Activated CD4-positive, alpha-beta T cell treated with anti-CD3 and anti-CD28 coated beads for 36 hours (primary cell): ENCODE measurements at regions not wholly inside any gene's neighbourhood (a gene's known extent, or its start where the extent isn't known, plus 50 kb on each side); places are given as distances from the start of the nearest gene placed in this dataset.

Source experiments
- ATAC-seq: fragments of 200-7000 bp; cut with Tn5 transposase; one replicate; pipeline ENCODE4 v1.10.0; 2021; ENCODE audit warnings: mild to moderate bottlenecking, moderate library complexity
- CTCF ChIA-PET: fragments of 350-600 bp; sonication (Branson Sonifier 250); formaldehyde crosslinking; loops from one replicate; lab custom pipeline; 2021; ENCODE audit warnings: antibody characterized with exemption; lab: Charles Lee
- POLR2A ChIA-PET: fragments of 350-600 bp; sonication (Branson Sonifier 250); formaldehyde crosslinking; loops from one replicate; lab custom pipeline; 2021; ENCODE audit warnings: antibody characterized with exemption, inconsistent platforms; lab: Charles Lee
- DNase-seq: peaks from one replicate; pipeline ENCODE4 v3.0.0-alpha.2; 2020
- H3K27ac Mint-ChIP-seq: one replicate; pipeline ENCODE4 v1.8.0; 2021; ENCODE audit warnings: mixed read lengths
- H3K27me3 Mint-ChIP-seq: one replicate; pipeline ENCODE4 v1.8.0; 2021; ENCODE audit warnings: mixed read lengths
- H3K36me3 Mint-ChIP-seq: one replicate; pipeline ENCODE4 v1.8.0; 2021; ENCODE audit warnings: low read depth, mixed read lengths
- H3K4me1 Mint-ChIP-seq: one replicate; pipeline ENCODE4 v1.8.0; 2021; ENCODE audit warnings: mixed read lengths
- H3K4me3 Mint-ChIP-seq: one replicate; pipeline ENCODE4 v1.8.0; 2021; ENCODE audit warnings: mild to moderate bottlenecking, moderate library complexity, mixed read lengths
- H3K9me3 Mint-ChIP-seq: one replicate; pipeline ENCODE4 v1.8.0; 2021; ENCODE audit warnings: low read depth, mixed read lengths
- intact Hi-C, 2 experiments: fragments of 100-400 bp; cut with DNase I in 1 of 2; cut with micrococcal nuclease in 1 of 2; formaldehyde crosslinking; loops; one replicate each; pipeline versions ENCODE4 v1.14.2 to v1.15.1; 2022 to 2024; cut with DNase I, micrococcal nuclease

DNA sequence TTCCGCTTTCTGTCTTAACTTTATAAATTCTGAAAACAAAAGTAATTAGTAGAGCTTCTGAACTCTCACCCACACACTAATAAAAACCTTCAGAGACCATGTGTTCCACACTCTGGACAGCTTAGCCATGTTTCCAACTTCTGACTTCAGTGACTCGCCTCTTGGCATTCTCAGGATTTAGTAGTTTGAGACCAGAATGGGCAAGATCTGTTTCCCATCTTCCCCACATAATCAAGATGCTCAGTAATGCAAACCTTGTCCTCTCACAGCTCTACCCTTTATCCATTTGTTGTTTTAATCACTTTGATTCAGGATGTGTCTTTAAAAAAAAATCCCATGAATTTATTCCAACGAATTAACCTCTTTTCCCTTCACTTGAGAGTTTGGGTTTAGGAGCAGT, 166.6 kb upstream of the SLC24A5 start:
- DNase-seq (no peak), ATAC-seq (no peak)
- Mint-ChIP-seq H3K4me3 (no peak overlapping the region), H3K36me3 (no peaks in the 10 kb centered on the region), H3K27me3 (peaks cover 4% of the 10 kb centered on the region), H3K4me1 (no peaks in the 10 kb centered on the region), H3K9me3 (no peaks in the 10 kb centered on the region), H3K27ac (no peak overlapping the region)
- ChIA-PET CTCF (interaction anchor here (0.6 to 0.7 kb wide), 2 partner anchors 33 to 111 kb away, joined by 3 read pairs; no protein-coding TSS in a partner anchor), POLR2A (no interaction called here)
- intact Hi-C loops: no loop called here

DNA sequence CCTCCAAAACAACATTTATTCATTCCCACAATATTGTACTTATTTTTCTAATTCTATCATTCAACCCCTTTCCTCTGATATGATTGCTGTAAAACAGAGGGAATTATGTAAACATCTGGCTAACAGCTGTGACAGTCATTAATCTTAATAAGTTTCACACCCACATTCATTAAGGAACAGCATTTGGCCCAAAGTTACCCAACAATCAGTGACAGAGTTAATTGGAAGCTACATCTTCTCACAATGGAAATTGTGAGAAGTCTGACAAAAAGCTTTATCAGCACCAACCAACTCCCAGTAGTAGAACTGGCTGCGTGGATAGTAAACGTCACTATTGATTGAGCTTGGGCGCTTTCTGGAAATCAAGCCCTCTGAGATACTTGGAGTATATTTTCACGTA, 165.8 kb upstream of the SLC24A5 start:
- POLR2A ChIA-PET: no interaction called here
- H3K4me3 Mint-ChIP-seq: no peak overlapping the region
- H3K27me3 Mint-ChIP-seq: peaks cover 8% of the 10 kb centered on the region
- H3K9me3 Mint-ChIP-seq: no peaks in the 10 kb centered on the region
- H3K36me3 Mint-ChIP-seq: no peaks in the 10 kb centered on the region
- H3K4me1 Mint-ChIP-seq: no peaks in the 10 kb centered on the region
- H3K27ac Mint-ChIP-seq: no peak overlapping the region
- ATAC-seq (no peak), DNase-seq (no peak)
- intact Hi-C loops: no loop called here
- CTCF ChIA-PET: no interaction called here

DNA sequence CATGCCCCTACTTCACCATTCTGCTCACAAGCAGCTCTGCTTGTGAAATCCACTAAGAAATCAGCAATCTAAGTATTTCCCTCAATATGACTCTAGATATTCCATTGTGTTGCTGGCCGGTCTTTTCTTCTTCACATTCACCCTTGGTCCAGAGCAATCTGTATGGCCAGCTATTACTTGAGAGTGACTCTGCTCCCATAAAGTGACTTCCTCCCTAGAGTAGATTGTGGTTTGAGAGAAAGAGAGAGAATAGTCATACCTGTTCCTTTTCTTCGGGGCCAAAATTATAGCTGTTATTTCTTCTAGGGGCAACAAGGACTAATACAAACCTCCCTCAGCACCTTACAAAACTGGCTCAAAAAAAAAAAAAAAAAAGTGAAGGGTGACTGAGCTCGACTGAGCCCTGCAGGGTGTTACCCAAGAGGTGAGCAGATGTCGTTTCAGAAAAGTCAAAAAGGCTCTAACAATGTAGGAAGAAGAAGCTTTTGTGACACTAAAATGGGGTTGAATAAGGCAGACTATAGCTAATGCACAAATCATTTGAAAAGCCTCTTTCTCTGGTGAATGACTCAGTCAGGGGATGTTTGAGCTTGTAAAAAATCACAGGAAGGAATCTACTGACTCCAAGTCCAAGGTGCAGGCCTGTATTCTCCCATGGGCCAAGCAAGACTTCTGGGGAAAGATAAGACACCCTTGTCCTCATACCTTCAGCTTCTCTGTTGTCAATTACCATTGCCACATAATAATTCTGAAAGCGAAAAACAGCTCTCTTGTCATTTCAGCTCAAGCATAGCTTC, 161.0 kb upstream of the SLC24A5 start:
- DNase-seq: no peak
- intact Hi-C loops: no loop called here
- Mint-ChIP-seq H3K27ac (no peak overlapping the region), H3K4me3 (no peak overlapping the region), H3K36me3 (no peaks in the 10 kb centered on the region), H3K27me3 (peaks cover 19% of the 10 kb centered on the region), H3K4me1 (peaks cover 12% of the 10 kb centered on the region), H3K9me3 (no peaks in the 10 kb centered on the region)
- CTCF ChIA-PET: no interaction called here
- POLR2A ChIA-PET: no interaction called here
- no peak for ATAC-seq

DNA sequence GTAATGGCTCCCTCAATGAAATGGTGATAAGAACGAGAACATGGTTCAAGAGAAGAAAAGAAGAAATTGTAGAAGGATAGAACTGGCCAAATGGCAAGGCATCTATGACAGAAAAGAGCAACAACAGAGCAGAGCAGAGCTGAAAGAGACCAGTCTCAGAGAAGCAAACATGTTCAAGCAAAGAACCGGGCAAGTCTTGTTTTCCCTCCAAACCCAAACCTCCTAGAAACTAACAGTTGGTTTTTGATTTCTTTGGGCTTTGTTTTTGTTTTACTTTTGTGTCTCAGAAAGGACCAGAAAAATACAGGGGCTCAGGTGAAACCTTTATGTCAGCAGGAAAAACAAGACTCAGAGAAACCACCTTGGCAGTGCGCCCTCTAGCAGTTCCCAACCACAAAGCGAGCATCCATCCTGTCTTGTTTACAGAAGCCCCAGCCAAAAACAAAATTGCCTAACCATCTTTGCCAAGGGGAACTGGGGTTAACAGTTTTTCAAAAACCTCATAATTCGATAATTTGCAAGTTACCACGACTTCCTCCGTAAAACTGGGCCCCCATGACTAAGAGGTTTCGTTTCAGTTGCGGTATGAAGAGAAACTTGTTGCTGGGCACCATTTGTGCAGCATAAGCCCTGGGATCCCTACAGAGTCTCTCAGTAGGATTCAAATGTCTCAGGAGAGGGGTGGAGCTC, 159.2 kb upstream of the SLC24A5 start:
- intact Hi-C loops: no loop called here
- H3K27ac Mint-ChIP-seq: no peak overlapping the region
- H3K36me3 Mint-ChIP-seq: no peaks in the 10 kb centered on the region
- H3K4me3 Mint-ChIP-seq: no peak overlapping the region
- CTCF ChIA-PET: no interaction called here
- DNase-seq (peak; percentile 35), ATAC-seq (peak; percentile 65)
- no peaks in the 10 kb centered on the region for H3K9me3 Mint-ChIP-seq
- POLR2A ChIA-PET: no interaction called here
- H3K27me3 Mint-ChIP-seq: peaks cover 22% of the 10 kb centered on the region
- H3K4me1 Mint-ChIP-seq: peaks cover 12% of the 10 kb centered on the region

DNA sequence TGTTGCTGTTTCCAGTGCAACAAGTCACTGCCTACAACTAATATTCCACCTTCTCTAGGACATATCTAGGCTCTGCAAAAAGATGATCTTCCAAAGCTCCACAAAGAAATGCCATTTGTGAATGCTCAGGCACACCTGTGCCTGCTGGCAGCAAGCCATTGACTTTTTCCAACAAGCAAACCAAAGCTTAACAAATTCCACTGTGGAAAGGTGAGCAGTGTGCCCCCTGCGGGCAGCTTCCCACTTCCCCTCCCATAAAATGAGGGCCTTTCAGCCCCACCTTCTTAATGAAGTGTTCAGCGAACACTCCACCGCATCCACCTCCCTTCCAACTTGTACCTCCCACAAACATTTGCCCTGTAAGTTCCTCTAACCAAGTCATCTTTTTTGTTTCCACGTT, 157.5 kb upstream of the SLC24A5 start:
- peaks cover 12% of the 10 kb centered on the region for H3K4me1 Mint-ChIP-seq
- no peak overlapping the region for H3K4me3 Mint-ChIP-seq
- POLR2A ChIA-PET: no interaction called here
- H3K36me3 Mint-ChIP-seq: no peaks in the 10 kb centered on the region
- DNase-seq (no peak), ATAC-seq (no peak)
- intact Hi-C loops: no loop called here
- H3K9me3 Mint-ChIP-seq: no peaks in the 10 kb centered on the region
- H3K27ac Mint-ChIP-seq: no peak overlapping the region
- CTCF ChIA-PET: no interaction called here
- peaks cover 22% of the 10 kb centered on the region for H3K27me3 Mint-ChIP-seq

DNA sequence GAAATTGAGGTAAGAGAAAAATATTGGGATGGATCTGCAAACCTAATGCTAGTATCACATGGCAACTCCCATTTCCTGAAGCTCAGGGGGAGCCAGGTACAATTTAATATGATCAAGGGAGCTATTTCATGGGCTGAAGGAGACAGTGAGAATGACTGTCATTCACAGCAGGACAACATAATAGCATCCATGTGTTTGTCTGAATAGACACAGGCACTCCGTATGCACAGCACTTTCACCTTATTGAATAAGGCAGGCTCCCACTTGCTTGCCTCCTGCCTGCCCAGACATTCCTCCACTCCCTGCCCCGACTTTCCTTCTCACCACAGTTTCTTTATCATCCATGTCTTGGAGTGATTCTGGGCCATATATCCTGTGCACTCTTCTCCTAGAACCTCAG, 156.6 kb upstream of the SLC24A5 start:
- H3K27ac Mint-ChIP-seq: no peak overlapping the region
- POLR2A ChIA-PET: no interaction called here
- DNase-seq (no peak), ATAC-seq (no peak)
- no peaks in the 10 kb centered on the region for H3K36me3 Mint-ChIP-seq
- H3K9me3 Mint-ChIP-seq: no peaks in the 10 kb centered on the region
- CTCF ChIA-PET: interaction anchor here (0.7 kb wide), 1 partner anchor 130 kb away, joined by 3 read pairs; no protein-coding TSS in a partner anchor
- H3K27me3 Mint-ChIP-seq: peaks cover 22% of the 10 kb centered on the region
- peaks cover 12% of the 10 kb centered on the region for H3K4me1 Mint-ChIP-seq
- intact Hi-C loops: no loop called here
- no peak overlapping the region for H3K4me3 Mint-ChIP-seq

DNA sequence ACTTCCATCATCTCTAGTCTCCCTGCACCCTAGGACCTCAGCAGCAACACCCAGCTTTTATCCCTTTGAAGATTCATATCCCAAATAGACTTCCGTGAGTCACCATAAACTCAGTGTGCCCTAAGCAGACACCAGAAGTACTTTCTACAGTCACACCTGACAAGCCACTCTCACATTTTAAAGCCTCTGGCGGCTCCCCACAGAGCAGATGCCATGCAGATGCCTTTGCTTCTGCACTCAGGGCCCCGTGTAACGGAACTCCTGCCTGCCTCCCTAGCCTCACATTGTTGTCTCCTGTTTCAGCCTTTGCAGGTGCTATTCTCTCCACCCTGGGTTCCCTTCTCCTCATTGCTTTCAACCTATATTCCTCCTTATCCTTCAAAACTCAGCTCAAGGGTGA, 155.5 kb upstream of the SLC24A5 start:
- peaks cover 18% of the 10 kb centered on the region for H3K27me3 Mint-ChIP-seq

DNA sequence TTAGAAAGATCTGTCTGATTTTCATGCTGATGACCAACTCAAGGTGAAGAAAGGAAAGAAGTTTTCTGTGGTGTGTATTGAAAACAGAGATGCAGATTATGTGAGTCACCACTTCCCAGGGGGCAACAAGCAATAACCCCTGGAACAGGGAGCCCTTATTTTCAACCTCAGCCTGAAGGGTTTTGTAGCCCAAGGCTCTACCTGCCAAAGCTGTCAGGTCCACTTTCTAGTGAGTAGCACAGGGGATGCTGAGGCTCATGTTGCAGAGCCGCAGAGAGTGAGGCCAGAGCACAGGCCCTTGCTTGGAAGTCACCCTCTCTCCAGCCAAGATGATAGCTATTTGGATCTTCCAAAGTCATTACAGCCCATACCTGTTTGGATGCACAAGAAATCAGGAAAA, 152.2 kb upstream of the SLC24A5 start:
- no peak overlapping the region for H3K4me3 Mint-ChIP-seq
- H3K4me1 Mint-ChIP-seq: no peaks in the 10 kb centered on the region
- DNase-seq (no peak), ATAC-seq (no peak)
- POLR2A ChIA-PET: no interaction called here
- intact Hi-C loops: no loop called here
- no peaks in the 10 kb centered on the region for H3K36me3 Mint-ChIP-seq
- peaks cover 11% of the 10 kb centered on the region for H3K27me3 Mint-ChIP-seq
- no peak overlapping the region for H3K27ac Mint-ChIP-seq
- no peaks in the 10 kb centered on the region for H3K9me3 Mint-ChIP-seq
- CTCF ChIA-PET: interaction anchor here (0.6 kb wide), 1 partner anchor 784 kb away, joined by 3 read pairs; no protein-coding TSS in a partner anchor

More for the DNA sequence above, 155.5 kb upstream of the SLC24A5 start:
- H3K4me3 Mint-ChIP-seq: no peak overlapping the region
- ChIA-PET CTCF (no interaction called here), POLR2A (no interaction called here)
- intact Hi-C loops: no loop called here
- DNase-seq: no peak
- peaks cover 12% of the 10 kb centered on the region for H3K4me1 Mint-ChIP-seq
- H3K36me3 Mint-ChIP-seq: no peaks in the 10 kb centered on the region
- ATAC-seq: no peak
- H3K27ac Mint-ChIP-seq: no peak overlapping the region
- H3K9me3 Mint-ChIP-seq: no peaks in the 10 kb centered on the region

DNA sequence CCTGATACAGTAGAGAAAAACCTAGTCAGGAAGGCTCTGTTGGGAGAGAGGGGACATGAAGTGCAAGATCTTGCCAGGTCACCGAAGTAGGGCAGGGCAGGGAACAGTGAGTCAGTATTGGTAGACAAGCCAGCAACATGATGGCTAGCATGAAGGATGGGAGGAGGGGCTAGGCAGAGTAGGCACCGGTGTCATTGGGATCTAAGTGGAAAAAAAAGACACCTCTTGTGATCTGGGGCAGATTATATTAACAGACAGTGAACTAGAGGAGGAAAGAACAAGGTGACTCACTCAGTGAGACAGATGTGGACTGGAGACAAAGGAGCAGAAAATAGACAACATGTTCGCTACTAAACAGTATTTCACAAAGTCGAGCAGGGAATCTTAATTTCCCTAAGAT, 149.2 kb upstream of the SLC24A5 start:
- no peak for ATAC-seq
- ChIA-PET CTCF (no interaction called here), POLR2A (no interaction called here)
- Mint-ChIP-seq H3K4me3 (no peak overlapping the region), H3K36me3 (no peaks in the 10 kb centered on the region), H3K27me3 (no peaks in the 10 kb centered on the region), H3K9me3 (no peaks in the 10 kb centered on the region), H3K4me1 (no peaks in the 10 kb centered on the region), H3K27ac (no peak overlapping the region)
- no peak for DNase-seq
- intact Hi-C loops: no loop called here

DNA sequence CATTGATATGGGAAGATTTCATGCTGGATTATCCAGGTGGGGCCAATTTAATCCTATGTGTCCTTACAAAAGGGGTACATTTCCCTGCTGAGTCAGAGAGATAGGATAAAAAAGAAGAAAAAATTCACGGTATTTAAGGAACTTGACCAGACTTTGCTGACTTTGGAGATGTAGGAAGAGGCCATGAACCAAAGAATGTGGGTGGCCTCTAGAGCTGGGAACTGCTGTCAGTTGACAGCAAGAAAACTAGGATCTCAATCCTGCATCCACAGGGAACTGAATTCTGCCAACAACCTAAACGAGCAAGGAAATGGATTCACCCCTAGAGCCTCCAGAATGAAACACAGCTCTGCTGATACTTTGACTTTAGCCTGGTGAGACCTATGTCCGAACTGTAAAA, 148.1 kb upstream of the SLC24A5 start:
- Mint-ChIP-seq H3K9me3 (no peaks in the 10 kb centered on the region), H3K4me1 (no peaks in the 10 kb centered on the region), H3K27ac (no peak overlapping the region), H3K27me3 (peaks cover 2% of the 10 kb centered on the region), H3K4me3 (no peak overlapping the region), H3K36me3 (no peaks in the 10 kb centered on the region)
- ChIA-PET POLR2A (no interaction called here), CTCF (no interaction called here)
- no peak for DNase-seq
- intact Hi-C loops: no loop called here
- ATAC-seq: no peak

DNA sequence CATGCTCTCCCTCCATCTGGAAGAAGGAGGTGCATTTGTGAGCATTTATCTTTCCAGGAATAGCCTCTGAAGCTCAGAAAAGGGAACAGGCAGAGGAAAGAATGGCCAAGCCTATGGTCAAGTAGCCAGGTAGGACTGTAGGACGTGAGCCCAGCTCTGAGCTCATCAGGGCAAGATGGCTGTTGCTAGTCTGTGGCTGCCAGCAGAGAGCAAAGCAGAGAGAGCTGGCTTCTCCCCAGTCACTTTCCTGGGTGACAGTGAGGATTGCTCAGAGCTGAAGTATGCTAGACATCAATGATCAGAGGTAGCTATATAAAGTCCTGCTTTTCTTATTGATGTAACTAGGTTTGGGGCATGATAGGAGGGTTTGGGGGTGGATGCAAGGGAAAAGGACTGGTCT, 146.1 kb upstream of the SLC24A5 start:
- CTCF ChIA-PET: no interaction called here
- Mint-ChIP-seq H3K27me3 (peaks cover 7% of the 10 kb centered on the region), H3K4me1 (no peaks in the 10 kb centered on the region), H3K36me3 (no peaks in the 10 kb centered on the region), H3K4me3 (no peak overlapping the region), H3K9me3 (peaks cover 4% of the 10 kb centered on the region), H3K27ac (no peak overlapping the region)
- no peak for ATAC-seq
- POLR2A ChIA-PET: no interaction called here
- intact Hi-C loops: no loop called here
- DNase-seq: no peak

DNA sequence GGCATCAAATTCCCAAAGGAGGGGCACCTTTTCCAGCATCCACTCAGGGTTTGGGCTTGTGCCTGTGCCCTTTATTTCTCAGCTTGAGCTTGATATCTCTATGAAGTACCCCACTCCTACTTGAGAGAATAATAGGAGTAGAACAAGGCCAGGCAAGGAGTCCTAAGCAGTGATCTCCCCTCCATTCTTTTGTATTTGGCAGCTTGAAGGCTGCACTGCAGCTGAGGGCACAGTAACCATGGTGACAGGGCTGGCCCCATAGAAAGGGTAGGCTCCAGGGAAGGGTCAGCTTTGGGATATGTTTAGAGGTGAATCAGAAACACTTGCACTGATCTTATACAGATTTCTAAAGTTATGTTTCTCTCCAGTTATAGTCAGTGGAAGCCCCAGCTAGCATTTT, 145.4 kb upstream of the SLC24A5 start:
- H3K36me3 Mint-ChIP-seq: no peaks in the 10 kb centered on the region
- POLR2A ChIA-PET: no interaction called here
- ATAC-seq: no peak

More for the DNA sequence above, 145.4 kb upstream of the SLC24A5 start:
- Mint-ChIP-seq H3K4me1 (no peaks in the 10 kb centered on the region), H3K4me3 (no peak overlapping the region), H3K27me3 (peaks cover 7% of the 10 kb centered on the region), H3K9me3 (peaks cover 4% of the 10 kb centered on the region), H3K27ac (no peak overlapping the region)
- DNase-seq: no peak
- intact Hi-C loops: no loop called here
- CTCF ChIA-PET: interaction anchor here (1.0 kb wide), 1 partner anchor 779 kb away, joined by 3 read pairs; no protein-coding TSS in a partner anchor
